ENCODE measurements at regions not wholly inside any gene's neighbourhood (a gene's known extent, or its start where the extent isn't known, plus 50 kb on each side); places are given as distances from the start of the nearest gene placed in this dataset.

GRCh38 chr17:45650561-45650960, 133.6 kb upstream of the CRHR1 start:
- TF ChIP-seq, protein P1, sequence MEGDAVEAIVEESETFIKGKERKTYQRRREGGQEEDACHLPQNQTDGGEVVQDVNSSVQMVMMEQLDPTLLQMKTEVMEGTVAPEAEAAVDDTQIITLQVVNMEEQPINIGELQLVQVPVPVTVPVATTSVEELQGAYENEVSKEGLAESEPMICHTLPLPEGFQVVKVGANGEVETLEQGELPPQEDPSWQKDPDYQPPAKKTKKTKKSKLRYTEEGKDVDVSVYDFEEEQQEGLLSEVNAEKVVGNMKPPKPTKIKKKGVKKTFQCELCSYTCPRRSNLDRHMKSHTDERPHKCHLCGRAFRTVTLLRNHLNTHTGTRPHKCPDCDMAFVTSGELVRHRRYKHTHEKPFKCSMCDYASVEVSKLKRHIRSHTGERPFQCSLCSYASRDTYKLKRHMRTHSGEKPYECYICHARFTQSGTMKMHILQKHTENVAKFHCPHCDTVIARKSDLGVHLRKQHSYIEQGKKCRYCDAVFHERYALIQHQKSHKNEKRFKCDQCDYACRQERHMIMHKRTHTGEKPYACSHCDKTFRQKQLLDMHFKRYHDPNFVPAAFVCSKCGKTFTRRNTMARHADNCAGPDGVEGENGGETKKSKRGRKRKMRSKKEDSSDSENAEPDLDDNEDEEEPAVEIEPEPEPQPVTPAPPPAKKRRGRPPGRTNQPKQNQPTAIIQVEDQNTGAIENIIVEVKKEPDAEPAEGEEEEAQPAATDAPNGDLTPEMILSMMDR (IDR thresholded peaks at IDR 0.05) = no peak
- TF ChIP-seq POLR2AphosphoS5 (IDR thresholded peaks at IDR 0.05) = no peak
